Omental fat pad (tissue), 3 donors: ENCODE measurements at regions not wholly inside any gene's neighbourhood (a gene's known extent, or its start where the extent isn't known, plus 50 kb on each side); places are given as distances from the start of the nearest gene placed in this dataset.
A peak's percentile ranks its signal among the peaks of the same experiment; 100 is the strongest.
"Not testable (repeated sequence)": the region's sequence is repeated elsewhere in the genome, so short reads cannot be mapped to it uniquely, and the experiment has no call there.

Experiments
- ATAC-seq: fragments of 150-250 bp; one replicate; pipeline ENCODE4 v1.9.1; 2016; ENCODE audit warnings: mild to moderate bottlenecking, moderate library complexity; ENCODE audit not compliant: low FRiP score
- DNase-seq: peaks from one replicate; pipeline ENCODE4 v3.0.0-alpha.2; 2019; ENCODE audit warnings: low spot score
- CTCF ChIP-seq, 3 donors: fragments of 450-650 bp; IDR thresholded peaks; one replicate each; pipeline ENCODE4 v1.5.1; 2016 to 2017; ENCODE audit warnings: antibody characterized with exemption in 3 of 3, mild to moderate bottlenecking in 3 of 3, moderate library complexity in 2 of 3

GRCh38 chr14:103231376-103232019 is 102.5 kb upstream of the EIF5 start:
- peak; percentile 29 for ATAC-seq
- no peak for TF ChIP-seq CTCF (IDR thresholded peaks at IDR 0.05)
- no peak for DNase-seq

GRCh38 chr14:103232031-103232808 is 101.8 kb upstream of the EIF5 start:
- ATAC-seq (no peak), DNase-seq (no peak)
- TF ChIP-seq CTCF (IDR thresholded peaks at IDR 0.05) = no peak

GRCh38 chr14:103232831-103233319 is 101.2 kb upstream of the EIF5 start:
- DNase-seq (no peak), ATAC-seq (no peak)
- TF ChIP-seq CTCF (IDR thresholded peaks at IDR 0.05) = no peak

GRCh38 chr14:103233328-103233727 is 100.7 kb upstream of the EIF5 start:
- ATAC-seq (no peak), DNase-seq (no peak)
- TF ChIP-seq CTCF (IDR thresholded peaks at IDR 0.05) = no peak

- ATAC-seq, DNase-seq: not testable (repeated sequence)
These were observed 99.2 kb upstream of the EIF5 start for GRCh38 chr14:103234826-103235225.

GRCh38 chr14:103235506-103235905 is 98.5 kb upstream of the EIF5 start:
- DNase-seq = not testable (repeated sequence)

GRCh38 chr14:103239751-103240150 is 94.3 kb upstream of the EIF5 start:
- DNase-seq = no peak
- no peak for ATAC-seq
- no peak for TF ChIP-seq CTCF (IDR thresholded peaks at IDR 0.05)

More at GRCh38 chr14:103235506-103235905, 98.5 kb upstream of the EIF5 start:
- not testable (repeated sequence) for ATAC-seq

- ATAC-seq (no peak), DNase-seq (no peak)
- TF ChIP-seq CTCF (IDR thresholded peaks at IDR 0.05) = no peak
These were observed 92.5 kb upstream of the EIF5 start for GRCh38 chr14:103241531-103241930.
